WERI-Rb-1 (cell line): ENCODE measurements at regions not wholly inside any gene's neighbourhood (a gene's known extent, or its start where the extent isn't known, plus 50 kb on each side); places are given as distances from the start of the nearest gene placed in this dataset.

Source experiments
- DNase-seq: peaks from one replicate; pipeline ENCODE4 v3.0.0-alpha.2; 2020
- H3K27ac ChIP-seq: fragments of 250-450 bp; sonication (Bioruptor Pico); 2 replicates; pipeline ENCODE4 v1.5.1; 2020; ENCODE audit warnings: mild to moderate bottlenecking, moderate library complexity
- H3K27me3 ChIP-seq: fragments of 250-450 bp; sonication (Bioruptor Pico); 2 replicates; pipeline ENCODE4 v1.5.1; 2021; ENCODE audit warnings: mild to moderate bottlenecking, low read depth, moderate library complexity; ENCODE audit not compliant: insufficient read depth, severe bottlenecking
- H3K36me3 ChIP-seq: fragments of 250-450 bp; sonication (Bioruptor Pico); 2 replicates; pipeline ENCODE4 v1.5.1; 2020; ENCODE audit warnings: mild to moderate bottlenecking, moderate library complexity
- H3K4me3 ChIP-seq: 2 replicates; pipeline ENCODE4 v1.5.1; 2011; ENCODE audit warnings: low read depth, mild to moderate bottlenecking, control low read depth, low read length
- H3K9me3 ChIP-seq: fragments of 250-450 bp; sonication (Bioruptor Pico); 2 replicates; pipeline ENCODE4 v1.5.1; 2021; ENCODE audit warnings: mild to moderate bottlenecking, moderate library complexity; ENCODE audit not compliant: severe bottlenecking
- TF ChIP-seq, protein P1 (sequence below): IDR thresholded peaks from 2 replicates; pipeline ENCODE4 v1.5.1; 2011; ENCODE audit warnings: low read depth, mild to moderate bottlenecking, control low read depth, inconsistent platforms, low read length

DNA sequence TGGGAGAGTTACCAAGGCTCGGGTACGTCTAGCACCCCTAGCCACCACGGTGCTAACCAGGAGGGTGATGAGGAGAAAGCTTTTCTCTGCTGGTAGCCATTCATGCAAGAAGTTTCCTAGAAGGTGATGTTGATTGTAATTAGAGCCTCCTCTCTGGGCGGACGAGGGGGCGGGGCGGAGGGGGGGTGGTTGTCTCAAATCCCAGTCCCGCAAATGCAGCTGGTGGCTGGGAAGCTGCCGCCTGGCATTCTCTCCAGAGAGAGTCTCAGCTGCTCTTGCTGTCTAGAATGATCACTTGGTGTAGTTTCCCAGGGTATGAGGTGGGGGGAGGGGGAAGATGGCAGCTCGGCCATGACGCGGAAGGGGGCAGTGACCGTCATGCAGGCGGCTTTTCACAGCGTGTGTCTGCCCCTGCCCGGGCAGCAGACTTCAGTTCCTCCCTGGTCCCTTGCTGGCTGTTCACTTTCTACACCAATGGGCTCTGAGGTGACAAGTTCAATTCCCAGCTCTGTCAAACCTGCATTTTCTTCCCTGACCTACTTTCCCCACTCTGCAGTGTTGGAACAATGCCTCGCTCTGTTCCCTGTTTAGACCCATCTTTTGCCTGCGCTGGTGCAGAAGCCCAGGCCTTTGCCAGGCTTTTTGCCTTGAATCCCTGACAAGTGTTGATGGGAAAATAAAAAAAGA, 61.5 kb upstream of the KLF7 start:
- Histone ChIP-seq H3K4me3 (no peak overlapping the region), H3K9me3 (no peaks in the 10 kb centered on the region), H3K27me3 (no peaks in the 10 kb centered on the region), H3K27ac (no peak overlapping the region), H3K36me3 (no peaks in the 10 kb centered on the region)
- DNase-seq, result no peak
- TF ChIP-seq, protein P1, sequence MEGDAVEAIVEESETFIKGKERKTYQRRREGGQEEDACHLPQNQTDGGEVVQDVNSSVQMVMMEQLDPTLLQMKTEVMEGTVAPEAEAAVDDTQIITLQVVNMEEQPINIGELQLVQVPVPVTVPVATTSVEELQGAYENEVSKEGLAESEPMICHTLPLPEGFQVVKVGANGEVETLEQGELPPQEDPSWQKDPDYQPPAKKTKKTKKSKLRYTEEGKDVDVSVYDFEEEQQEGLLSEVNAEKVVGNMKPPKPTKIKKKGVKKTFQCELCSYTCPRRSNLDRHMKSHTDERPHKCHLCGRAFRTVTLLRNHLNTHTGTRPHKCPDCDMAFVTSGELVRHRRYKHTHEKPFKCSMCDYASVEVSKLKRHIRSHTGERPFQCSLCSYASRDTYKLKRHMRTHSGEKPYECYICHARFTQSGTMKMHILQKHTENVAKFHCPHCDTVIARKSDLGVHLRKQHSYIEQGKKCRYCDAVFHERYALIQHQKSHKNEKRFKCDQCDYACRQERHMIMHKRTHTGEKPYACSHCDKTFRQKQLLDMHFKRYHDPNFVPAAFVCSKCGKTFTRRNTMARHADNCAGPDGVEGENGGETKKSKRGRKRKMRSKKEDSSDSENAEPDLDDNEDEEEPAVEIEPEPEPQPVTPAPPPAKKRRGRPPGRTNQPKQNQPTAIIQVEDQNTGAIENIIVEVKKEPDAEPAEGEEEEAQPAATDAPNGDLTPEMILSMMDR, result no peak

- no peaks in the 10 kb centered on the region for H3K9me3 ChIP-seq
- no peak overlapping the region for H3K27ac ChIP-seq
- H3K4me3 ChIP-seq, result no peak overlapping the region
- TF ChIP-seq, protein P1, result no peak
- DNase-seq, result no peak
- H3K36me3 ChIP-seq, result no peaks in the 10 kb centered on the region
- H3K27me3 ChIP-seq, result no peaks in the 10 kb centered on the region
Observed at GRCh38 chr2:207227749-207228145, 62.0 kb upstream of the KLF7 start.

- Histone ChIP-seq H3K9me3 (no peaks in the 10 kb centered on the region), H3K27ac (no peak overlapping the region), H3K36me3 (no peaks in the 10 kb centered on the region), H3K4me3 (no peak overlapping the region), H3K27me3 (no peaks in the 10 kb centered on the region)
- no peak for DNase-seq
- TF ChIP-seq, protein P1, result no peak
Observed at GRCh38 chr2:207228402-207228801, 62.7 kb upstream of the KLF7 start.

GRCh38 chr2:207229161-207229560, 63.4 kb upstream of the KLF7 start:
- no peak for DNase-seq
- TF ChIP-seq, protein P1, result no peak

DNA sequence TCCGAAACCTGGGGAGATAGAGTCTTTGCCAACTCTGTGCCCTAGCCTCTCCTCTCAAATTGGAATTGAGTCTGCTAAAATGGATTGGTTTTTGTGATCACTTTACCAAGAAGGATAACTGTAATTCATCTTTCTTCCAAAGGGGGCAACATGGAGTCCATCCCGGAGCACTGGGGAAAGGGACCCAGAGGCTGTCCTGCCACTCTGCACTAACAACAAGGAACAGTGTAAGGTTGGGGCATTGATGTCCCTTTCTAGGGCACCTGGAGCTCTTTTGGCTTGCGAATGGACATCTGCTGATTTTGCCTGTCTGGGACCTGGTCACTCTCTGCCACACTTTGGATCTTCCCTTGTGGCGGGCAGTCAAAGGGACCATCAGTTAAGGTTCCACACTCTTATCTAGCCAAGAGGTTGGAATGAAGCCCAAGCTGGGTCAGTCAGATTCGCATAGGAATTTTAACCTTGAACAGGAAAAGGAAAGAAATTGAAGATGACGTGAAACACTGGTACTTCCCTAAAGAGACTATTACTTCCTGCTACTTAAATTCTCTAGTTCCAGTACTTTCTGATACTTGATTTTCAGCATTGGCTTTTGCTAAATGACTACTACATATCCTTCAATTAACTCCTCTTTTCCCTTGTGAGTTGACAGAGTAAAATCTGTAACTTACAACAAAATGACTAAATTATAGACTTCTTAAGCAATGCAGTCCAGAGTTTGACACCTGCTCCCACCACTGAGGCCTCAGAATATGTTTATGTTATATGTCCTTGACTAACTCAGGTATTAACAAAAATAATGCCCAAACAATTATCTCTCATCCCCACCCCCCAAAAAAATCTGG, 64.7 kb upstream of the KLF7 start:
- Histone ChIP-seq H3K4me3 (no peak overlapping the region), H3K9me3 (no peaks in the 10 kb centered on the region), H3K27me3 (no peaks in the 10 kb centered on the region), H3K27ac (no peak overlapping the region), H3K36me3 (no peaks in the 10 kb centered on the region)
- TF ChIP-seq, protein P1, result peak; percentile 60
- DNase-seq, result peak; percentile 23

More at GRCh38 chr2:207229161-207229560, 63.4 kb upstream of the KLF7 start:
- H3K27me3 ChIP-seq, result no peaks in the 10 kb centered on the region
- H3K4me3 ChIP-seq, result no peak overlapping the region
- H3K27ac ChIP-seq, result no peak overlapping the region
- no peaks in the 10 kb centered on the region for H3K36me3 ChIP-seq
- H3K9me3 ChIP-seq, result no peaks in the 10 kb centered on the region
